AML-193 (cell line): ENCODE measurements at regions not wholly inside any gene's neighbourhood (a gene's known extent, or its start where the extent isn't known, plus 50 kb on each side); places are given as distances from the start of the nearest gene placed in this dataset.
"Not testable (repeated sequence)": the region's sequence is repeated elsewhere in the genome, so short reads cannot be mapped to it uniquely, and the experiment has no call there.

Source experiments
- DNase-seq, 2 experiments: peaks; one replicate each; lab custom pipeline; 2025; lab: John Stamatoyannopoulos, UW

- no peak for DNase-seq
Measured at GRCh38 chr10:28859791-28860190, 182.5 kb downstream of the BAMBI start.

- DNase-seq: no peak
Measured at GRCh38 chr10:28862219-28862618, 184.9 kb downstream of the BAMBI start.

GRCh38 chr10:28869606-28870201 lies 192.4 kb downstream of the BAMBI start:
- no peak for DNase-seq

- no peak for DNase-seq
Measured at GRCh38 chr10:28871665-28872064, 194.3 kb downstream of the BAMBI start.

DNA sequence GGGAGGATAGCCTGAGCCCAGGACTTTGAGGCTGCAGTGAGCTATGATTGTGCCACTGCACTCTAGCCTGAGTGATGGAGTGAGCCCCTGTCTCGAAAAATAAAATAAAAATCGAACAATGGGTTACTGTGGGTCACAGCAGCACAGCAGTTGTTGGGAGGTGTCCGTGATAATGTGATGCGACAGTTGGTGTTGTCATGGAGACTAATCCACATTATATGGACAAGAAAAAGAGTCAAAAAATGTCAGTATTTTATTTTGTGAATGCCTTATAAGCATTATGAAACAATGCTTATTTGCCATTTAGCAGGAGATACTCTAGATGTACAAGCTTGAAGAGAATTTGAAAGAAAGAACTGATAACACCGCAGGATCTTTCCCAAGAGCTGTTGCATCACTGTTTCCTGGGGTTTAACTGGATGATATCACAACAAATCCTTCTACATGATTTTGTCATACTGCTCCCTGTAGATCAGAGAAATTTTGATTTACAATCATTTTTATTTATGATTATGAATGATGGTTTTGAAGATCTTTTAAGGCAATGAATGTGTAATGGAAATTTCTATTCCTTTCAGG lies 195.4 kb downstream of the BAMBI start:
- no peak for DNase-seq

GRCh38 chr10:28873540-28873939 lies 196.2 kb downstream of the BAMBI start:
- DNase-seq: no peak

DNA sequence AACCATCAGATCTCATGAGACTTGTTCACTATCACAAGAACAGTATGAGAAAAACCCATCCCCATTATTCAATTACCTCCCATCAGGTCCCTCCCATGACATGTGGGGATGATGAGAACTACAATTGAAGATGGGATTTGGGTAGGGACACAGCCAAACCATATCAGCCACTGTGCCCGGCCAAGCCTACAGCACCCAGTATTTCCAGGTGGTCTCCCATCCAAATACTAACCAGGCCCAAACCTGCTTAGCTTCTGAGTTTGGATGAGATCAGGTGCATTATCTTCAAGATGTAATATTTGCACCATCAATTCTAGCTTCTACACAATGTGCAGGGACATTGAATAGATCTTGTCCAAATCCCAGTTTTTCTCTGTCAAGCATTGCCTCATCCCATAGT lies 196.9 kb downstream of the BAMBI start:
- DNase-seq: no peak

DNA sequence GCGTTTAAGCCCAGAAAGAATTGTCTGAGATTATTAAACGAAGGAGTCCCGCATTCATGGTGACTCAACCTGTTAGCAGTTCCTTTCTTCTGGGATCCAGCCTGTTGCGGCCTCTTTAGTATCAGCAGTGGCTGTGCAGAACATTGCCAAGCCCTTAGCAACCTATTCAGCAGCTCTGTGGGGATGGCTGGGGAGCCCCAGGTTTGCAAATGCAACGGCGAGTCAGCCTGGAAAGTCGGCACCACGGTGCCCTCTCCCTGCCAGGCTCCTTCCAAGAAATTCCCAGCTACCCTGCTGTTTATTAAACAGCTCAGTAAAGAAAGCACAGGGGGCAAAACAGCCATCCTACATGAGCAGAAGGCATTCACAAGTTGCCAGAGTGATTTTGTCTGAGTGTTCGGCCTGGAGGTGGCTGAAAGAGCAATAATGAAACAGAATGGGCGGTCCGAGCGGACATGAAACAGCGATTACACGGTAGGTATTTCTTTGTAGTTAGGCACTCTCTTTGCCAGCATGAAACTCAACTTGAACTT lies 198.3 kb downstream of the BAMBI start:
- no peak for DNase-seq

GRCh38 chr10:28878236-28878970 lies 201.1 kb downstream of the BAMBI start:
- no peak for DNase-seq

DNA sequence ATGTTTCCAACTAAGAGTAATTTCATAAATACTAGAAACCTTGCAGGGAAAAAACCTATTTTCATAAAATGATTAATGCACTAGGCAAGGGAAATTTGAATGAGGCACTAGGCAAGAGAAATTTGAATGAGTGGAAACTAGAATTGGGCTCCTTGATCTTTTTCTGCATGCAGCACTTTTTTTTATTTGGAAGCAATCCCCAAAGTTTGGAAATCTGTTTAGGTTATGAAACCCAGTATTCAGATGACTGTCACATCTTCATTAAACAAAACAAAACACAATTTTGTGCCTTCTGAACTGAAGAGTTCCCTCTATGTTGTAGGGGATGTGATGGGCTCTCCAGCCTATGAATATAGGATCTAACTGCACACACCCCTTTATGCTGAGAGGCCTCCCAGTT lies 201.9 kb downstream of the BAMBI start:
- no peak for DNase-seq

- no peak for DNase-seq
Measured at GRCh38 chr10:28879875-28880682, 202.8 kb downstream of the BAMBI start.

DNA sequence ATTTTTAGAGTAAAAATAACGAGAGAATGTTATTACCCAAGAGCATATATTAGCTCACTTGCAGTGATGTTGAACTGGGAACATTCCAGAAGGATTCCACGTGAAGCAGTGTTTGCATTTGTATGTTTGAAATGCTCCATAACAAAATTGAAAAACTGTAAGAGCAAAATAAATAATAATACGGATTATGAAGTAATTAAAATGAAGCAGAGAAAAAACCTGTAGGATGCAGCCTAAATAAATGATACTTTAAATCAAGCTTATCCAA lies 203.3 kb downstream of the BAMBI start:
- DNase-seq: no peak

GRCh38 chr10:28881171-28881882 lies 204.0 kb downstream of the BAMBI start:
- no peak for DNase-seq

DNA sequence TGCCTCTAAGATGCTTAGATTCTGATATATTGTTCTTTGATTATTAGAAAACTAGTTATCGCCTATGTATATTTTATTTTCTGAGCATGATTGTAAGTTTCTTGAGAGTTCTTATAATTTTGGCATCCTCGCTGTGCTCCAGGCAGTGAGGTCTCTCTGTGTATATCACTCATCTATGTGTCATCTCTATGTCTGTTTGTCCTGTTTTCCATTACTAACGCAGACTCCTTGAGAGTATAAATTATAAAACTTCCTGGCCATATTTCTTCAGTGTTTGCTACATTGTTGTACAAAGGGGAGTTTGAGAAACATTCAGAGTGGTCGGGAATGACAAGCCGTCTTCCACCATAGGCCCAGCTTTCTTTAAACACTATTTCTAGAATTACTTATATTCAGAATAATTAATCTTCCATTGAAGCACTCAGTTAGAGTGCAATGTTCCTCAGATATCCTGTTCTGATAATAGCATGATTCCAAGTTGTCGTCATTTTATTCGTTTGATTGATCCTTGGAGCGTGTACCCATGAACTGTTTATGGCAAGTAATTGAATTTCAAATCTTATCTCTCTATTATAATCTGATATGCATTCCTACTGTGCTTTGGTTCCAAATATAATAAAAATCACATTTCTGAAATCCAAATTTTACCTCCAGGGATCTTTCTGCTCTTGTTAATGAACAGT lies 206.6 kb downstream of the BAMBI start:
- no peak for DNase-seq

DNA sequence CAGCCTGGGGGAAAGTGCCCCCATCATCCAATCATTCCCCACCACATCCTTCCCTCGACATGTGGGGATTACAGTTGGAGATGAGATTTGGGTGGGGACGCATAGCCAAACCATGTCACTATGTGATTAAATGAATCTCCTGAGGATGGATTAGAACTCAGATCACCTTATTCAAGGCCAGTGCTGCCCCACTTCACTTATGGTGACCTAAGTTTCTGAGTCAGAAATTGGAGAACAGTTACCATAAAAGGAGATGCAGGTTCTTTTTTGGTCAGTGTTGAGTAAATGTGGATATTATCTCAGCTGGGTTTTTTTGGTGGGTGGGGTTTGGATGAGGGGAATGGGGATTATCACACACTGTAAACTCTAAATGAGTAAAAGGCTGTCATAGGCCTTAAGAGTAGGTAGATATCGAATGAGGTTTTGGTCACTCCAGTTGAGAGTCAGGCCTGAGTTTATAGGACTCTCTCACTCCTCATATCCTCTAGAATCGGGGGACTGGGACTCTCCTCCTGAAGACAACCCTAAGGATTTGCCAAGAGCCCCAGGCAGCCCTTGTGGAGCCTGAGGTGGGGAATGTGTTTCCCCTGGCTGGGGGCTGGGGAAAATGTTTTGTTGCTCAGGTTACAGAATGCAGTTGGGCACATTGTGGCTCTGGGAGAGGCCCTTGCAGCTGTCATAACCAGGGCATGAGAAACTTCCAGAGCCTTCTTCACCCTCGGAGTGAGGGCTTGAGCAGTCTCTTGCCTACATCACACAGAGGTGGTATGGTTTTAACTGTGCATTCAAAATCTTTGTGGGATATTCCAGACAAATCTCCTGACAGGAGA lies 213.0 kb downstream of the BAMBI start:
- DNase-seq: no peak

- DNase-seq: no peak
Measured at GRCh38 chr10:28891058-28891713, 213.9 kb downstream of the BAMBI start.

- no peak for DNase-seq
Measured at GRCh38 chr10:28892818-28893547, 215.7 kb downstream of the BAMBI start.

DNA sequence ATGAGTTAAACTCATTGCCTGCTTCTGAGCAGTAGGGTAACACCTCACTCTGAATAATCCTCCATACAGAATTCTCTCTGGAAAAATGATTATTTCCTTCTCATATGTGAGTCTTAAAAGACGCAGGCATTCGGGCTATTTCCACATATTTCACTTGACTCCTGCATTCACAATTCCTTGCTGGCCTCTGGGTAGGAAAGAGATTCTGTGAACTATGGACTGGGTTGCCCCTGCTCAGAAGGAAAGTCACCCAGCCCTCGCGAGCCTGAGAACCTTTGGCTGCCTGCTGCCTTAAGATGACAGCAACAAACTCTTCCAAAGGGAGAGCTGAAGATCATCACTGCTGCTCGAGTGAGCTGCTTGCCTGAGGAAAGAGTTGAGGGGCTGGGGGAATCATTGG lies 216.8 kb downstream of the BAMBI start:
- no peak for DNase-seq

- not testable (repeated sequence) for DNase-seq
Measured at GRCh38 chr10:28895671-28896070, 218.3 kb downstream of the BAMBI start.
